Jurkat, Clone E6-1 (cell line): ENCODE measurements at regions not wholly inside any gene's neighbourhood (a gene's known extent, or its start where the extent isn't known, plus 50 kb on each side); places are given as distances from the start of the nearest gene placed in this dataset.
A peak's percentile ranks its signal among the peaks of the same experiment; 100 is the strongest.

ENCODE experiments used
- DNase-seq: peaks from one replicate; pipeline ENCODE4 v3.0.0-alpha.2; 2011; ENCODE audit warnings: low read depth, low spot score
- H3K4me3 ChIP-seq: 2 replicates; pipeline ENCODE4 v1.5.1; 2011; ENCODE audit warnings: mild to moderate bottlenecking, low read length, control low read depth, moderate library complexity

GRCh38 chr2:7896940-7897487 is 784.8 kb upstream of the ID2 start:
- no peak for DNase-seq
- H3K4me3 ChIP-seq: no peak overlapping the region

GRCh38 chr2:7899241-7899640 is 782.6 kb upstream of the ID2 start:
- DNase-seq: peak; percentile 47
- no peak overlapping the region for H3K4me3 ChIP-seq

- no peak overlapping the region for H3K4me3 ChIP-seq
- DNase-seq: peak; percentile 42
These were observed 781.9 kb upstream of the ID2 start for GRCh38 chr2:7899923-7900322.

GRCh38 chr2:7900593-7900992 is 781.3 kb upstream of the ID2 start:
- DNase-seq: no peak
- no peak overlapping the region for H3K4me3 ChIP-seq

- no peak for DNase-seq
- H3K4me3 ChIP-seq: no peak overlapping the region
These were observed 779.5 kb upstream of the ID2 start for GRCh38 chr2:7902251-7902765.

- no peak overlapping the region for H3K4me3 ChIP-seq
- no peak for DNase-seq
These were observed 777.5 kb upstream of the ID2 start for GRCh38 chr2:7904319-7904718.

- DNase-seq: no peak
These were observed 776.1 kb upstream of the ID2 start for GRCh38 chr2:7905756-7906155.

GRCh38 chr2:7906431-7906830 is 775.4 kb upstream of the ID2 start:
- no peak overlapping the region for H3K4me3 ChIP-seq
- DNase-seq: no peak

More at GRCh38 chr2:7905756-7906155, 776.1 kb upstream of the ID2 start:
- H3K4me3 ChIP-seq: no peak overlapping the region

GRCh38 chr2:7907041-7907440 is 774.8 kb upstream of the ID2 start:
- no peak overlapping the region for H3K4me3 ChIP-seq
- DNase-seq: no peak

GRCh38 chr2:7910752-7911151 is 771.1 kb upstream of the ID2 start:
- DNase-seq: no peak
- H3K4me3 ChIP-seq: no peak overlapping the region

GRCh38 chr2:7911196-7911595 is 770.7 kb upstream of the ID2 start:
- H3K4me3 ChIP-seq: no peak overlapping the region
- DNase-seq: no peak

- H3K4me3 ChIP-seq: no peak overlapping the region
- DNase-seq: no peak
These were observed 767.9 kb upstream of the ID2 start for GRCh38 chr2:7913974-7914373.

GRCh38 chr2:7915302-7916091 is 766.4 kb upstream of the ID2 start:
- H3K4me3 ChIP-seq: no peak overlapping the region
- no peak for DNase-seq

- H3K4me3 ChIP-seq: no peak overlapping the region
- no peak for DNase-seq
These were observed 765.2 kb upstream of the ID2 start for GRCh38 chr2:7916670-7917069.

- no peak overlapping the region for H3K4me3 ChIP-seq
- DNase-seq: no peak
These were observed 762.3 kb upstream of the ID2 start for GRCh38 chr2:7919510-7919909.

GRCh38 chr2:7924023-7924762 is 757.7 kb upstream of the ID2 start:
- no peak for DNase-seq
- H3K4me3 ChIP-seq: no peak overlapping the region

- H3K4me3 ChIP-seq: no peak overlapping the region
- DNase-seq: no peak
These were observed 756.4 kb upstream of the ID2 start for GRCh38 chr2:7925506-7925905.

GRCh38 chr2:7927691-7928090 is 754.2 kb upstream of the ID2 start:
- H3K4me3 ChIP-seq: no peak overlapping the region

GRCh38 chr2:7929281-7929680 is 752.6 kb upstream of the ID2 start:
- DNase-seq: no peak

More at GRCh38 chr2:7927691-7928090, 754.2 kb upstream of the ID2 start:
- no peak for DNase-seq

More at GRCh38 chr2:7929281-7929680, 752.6 kb upstream of the ID2 start:
- no peak overlapping the region for H3K4me3 ChIP-seq
